OCI-LY3 (cell line): ENCODE measurements at regions not wholly inside any gene's neighbourhood (a gene's known extent, or its start where the extent isn't known, plus 50 kb on each side); places are given as distances from the start of the nearest gene placed in this dataset.

Experiments
- CTCF ChIP-seq: fragments of 200-600, 300-600 bp; sonication (generic); IDR thresholded peaks from 2 replicates; pipeline ENCODE4 v1.5.1; 2014; ENCODE audit warnings: antibody characterized with exemption, low read length, low read depth
- EZH2phosphoT487 ChIP-seq: fragments of 200-600 bp; shearing (Covaris generic); IDR thresholded peaks from 2 replicates; pipeline ENCODE4 v1.6.1; 2018; ENCODE audit warnings: antibody characterized with exemption, mixed run types, low read depth

- TF ChIP-seq CTCF = no peak
- TF ChIP-seq EZH2phosphoT487 = no peak
These were observed 182.0 kb downstream of the DICER1 start for GRCh38 chr14:94975366-94975765.
